GM10266 (cell line): ENCODE measurements at regions not wholly inside any gene's neighbourhood (a gene's known extent, or its start where the extent isn't known, plus 50 kb on each side); places are given as distances from the start of the nearest gene placed in this dataset.

Source experiments
- DNase-seq: peaks from one replicate; pipeline ENCODE4 v3.0.0; 2012; ENCODE audit errors: extremely low spot score
- CTCF ChIP-seq: IDR thresholded peaks from 2 replicates; pipeline ENCODE4 v1.5.1; 2012; ENCODE audit warnings: mild to moderate bottlenecking, low read depth; ENCODE audit not compliant: control insufficient read depth, insufficient read depth; ENCODE audit errors: missing control alignments

- no peak for DNase-seq
Measured at GRCh38 chr5:38101897-38102296, 156.5 kb upstream of the EGFLAM start.

GRCh38 chr5:38099205-38100168, 158.9 kb upstream of the EGFLAM start:
- no peak for DNase-seq
- TF ChIP-seq CTCF: no peak

More at GRCh38 chr5:38101897-38102296, 156.5 kb upstream of the EGFLAM start:
- TF ChIP-seq CTCF: no peak

GRCh38 chr5:38094889-38095288, 163.5 kb upstream of the EGFLAM start:
- no peak for TF ChIP-seq CTCF
- DNase-seq: no peak

GRCh38 chr5:38093855-38094254, 164.5 kb upstream of the EGFLAM start:
- no peak for DNase-seq
- no peak for TF ChIP-seq CTCF

- DNase-seq: no peak
- no peak for TF ChIP-seq CTCF
Measured at GRCh38 chr5:38086777-38087176, 171.6 kb upstream of the EGFLAM start.

GRCh38 chr5:38079620-38080402, 178.5 kb upstream of the EGFLAM start:
- no peak for DNase-seq
- TF ChIP-seq CTCF: no peak
